H1 (cell line): ENCODE measurements at regions not wholly inside any gene's neighbourhood (a gene's known extent, or its start where the extent isn't known, plus 50 kb on each side); places are given as distances from the start of the nearest gene placed in this dataset.

ENCODE experiments used
- CTCF ChIA-PET: fragments of 300-600 bp; sonication (Branson Sonifier 250); formaldehyde crosslinking; loops from one replicate; lab custom pipeline; 2021; ENCODE audit not compliant: partially characterized antibody; lab: Charles Lee
- POLR2A ChIA-PET: fragments of 300-600 bp; sonication (Branson Sonifier 250); formaldehyde crosslinking; loops from one replicate; lab custom pipeline; 2021; ENCODE audit warnings: inconsistent platforms; ENCODE audit not compliant: partially characterized antibody; lab: Charles Lee
- DNase-seq, 2 experiments: peaks; one replicate each; pipeline versions ENCODE4 v3.0.0 to v3.0.0-alpha.2; 2010 to 2022; ENCODE audit warnings: low spot score in 2 of 2, low read depth in 1 of 2, mixed read lengths in 1 of 2
- FAIRE-seq: peaks from 2 replicates; lab custom pipeline; 2011; peaks lifted over from hg19 to GRCh38; lab: Jason Lieb, UNC
- H2AFZ ChIP-seq: 2 replicates; pipeline ENCODE4 v1.8.1; 2012; ENCODE audit warnings: low read length, inconsistent platforms
- H2AK5ac ChIP-seq: 2 replicates; pipeline ENCODE4 v1.6.1; 2013; ENCODE audit warnings: low read depth, low read length
- H2BK120ac ChIP-seq: replicated peaks from 2 replicates; pipeline ENCODE3; 2013; ENCODE audit warnings: low read depth, low read length, inconsistent platforms
- H2BK12ac ChIP-seq: 2 replicates; pipeline ENCODE4 v1.6.1; 2013; ENCODE audit warnings: low read depth, low read length
- H2BK15ac ChIP-seq: 2 replicates; pipeline ENCODE4 v1.6.1; 2013; ENCODE audit warnings: low read length
- H2BK20ac ChIP-seq: 2 replicates; pipeline ENCODE4 v1.6.1; 2013; ENCODE audit warnings: low read length
- H2BK5ac ChIP-seq: 2 replicates; pipeline ENCODE4 v1.6.1; 2013; ENCODE audit warnings: low read depth, low read length
- H3K14ac ChIP-seq: 2 replicates; pipeline ENCODE4 v1.6.1; 2013; ENCODE audit warnings: inconsistent platforms; ENCODE audit not compliant: insufficient read length
- H3K18ac ChIP-seq: 2 replicates; pipeline ENCODE4 v1.6.1; 2013; ENCODE audit warnings: low read length; ENCODE audit errors: extremely low read depth
- H3K23ac ChIP-seq: 2 replicates; pipeline ENCODE4 v1.6.1; 2013; ENCODE audit warnings: inconsistent platforms; ENCODE audit not compliant: insufficient read length
- H3K23me2 ChIP-seq: 2 replicates; pipeline ENCODE4 v1.6.1; 2013; ENCODE audit warnings: low read depth, low read length
- H3K27ac ChIP-seq: 2 replicates; pipeline ENCODE4 v1.6.1; 2011; ENCODE audit warnings: low read depth, low read length, inconsistent platforms
- H3K27me3 ChIP-seq, 4 experiments: replicated peaks in 1 of 4; 1 replicate in 1 of 4; 2 replicates in 3 of 4; pipeline versions ENCODE4 v1.6.1 to v1.8.1; 2011 to 2013; ENCODE audit warnings: low read length in 3 of 4, mild to moderate bottlenecking in 3 of 4, inconsistent platforms in 2 of 4, mixed read lengths in 2 of 4, moderate library complexity in 1 of 4; ENCODE audit not compliant: control insufficient read depth in 3 of 4, insufficient read depth in 3 of 4; ENCODE audit errors: extremely low read depth in 1 of 4
- H3K36me3 ChIP-seq, 4 experiments: 2 replicates each; pipeline versions ENCODE4 v1.6.1 to v1.8.1; 2011 to 2013; ENCODE audit warnings: mild to moderate bottlenecking in 4 of 4, low read length in 3 of 4, moderate library complexity in 2 of 4, control low read depth in 1 of 4, inconsistent platforms in 1 of 4; ENCODE audit not compliant: insufficient read depth in 4 of 4, control insufficient read depth in 2 of 4
- H3K4ac ChIP-seq: replicated peaks from 2 replicates; pipeline ENCODE3; 2013; ENCODE audit warnings: low read length, low read depth, mixed read lengths, inconsistent platforms; ENCODE audit not compliant: insufficient read length
- H3K4me1 ChIP-seq, 4 experiments: replicated peaks in 1 of 4; 1 replicate in 1 of 4; 2 replicates in 3 of 4; pipeline versions ENCODE4 v1.6.1 to v1.8.1; 2011 to 2013; ENCODE audit warnings: low read length in 3 of 4, inconsistent platforms in 2 of 4, mixed read lengths in 1 of 4; ENCODE audit not compliant: insufficient read depth in 4 of 4, control insufficient read depth in 3 of 4
- H3K4me2 ChIP-seq, 2 experiments: 2 replicates each; pipeline versions ENCODE4 v1.6.1 to v1.8.1; 2011 to 2013; ENCODE audit warnings: low read depth in 2 of 2, low read length in 2 of 2, control low read depth in 1 of 2, inconsistent platforms in 1 of 2, mild to moderate bottlenecking in 1 of 2; ENCODE audit not compliant: insufficient read depth in 1 of 2
- H3K4me3 ChIP-seq, 4 experiments: fragments of 200-600, 300-600 bp in 1 of 4; sonication (generic), shearing (Covaris generic), sonication (Bioruptor Twin) in 1 of 4; 2 replicates each; pipeline versions ENCODE4 v1.5.1 to v1.8.1; 2011 to 2016; ENCODE audit warnings: low read length in 4 of 4, low read depth in 3 of 4, control low read depth in 2 of 4, inconsistent platforms in 2 of 4, mild to moderate bottlenecking in 2 of 4, mixed read lengths in 1 of 4, moderate library complexity in 1 of 4; ENCODE audit not compliant: insufficient read depth in 2 of 4; ENCODE audit errors: extremely low read depth in 1 of 4
- H3K56ac ChIP-seq: replicated peaks from 2 replicates; pipeline ENCODE3; 2013; ENCODE audit warnings: low read depth, mild to moderate bottlenecking, mixed read lengths, low read length, inconsistent platforms; ENCODE audit not compliant: insufficient read length
- H3K79me1 ChIP-seq: 2 replicates; pipeline ENCODE4 v1.6.1; 2013; ENCODE audit warnings: low read depth, low read length, control low read depth
- H3K79me2 ChIP-seq, 2 experiments: 2 replicates each; pipeline versions ENCODE4 v1.6.1 to v1.8.1; 2012 to 2013; ENCODE audit warnings: low read length in 2 of 2, mild to moderate bottlenecking in 2 of 2, inconsistent platforms in 1 of 2; ENCODE audit not compliant: insufficient read depth in 2 of 2, control insufficient read depth in 1 of 2
- H3K9ac ChIP-seq, 4 experiments: replicated peaks in 1 of 4; 1 replicate in 1 of 4; 2 replicates in 3 of 4; pipeline versions ENCODE4 v1.6.1 to v1.8.1; 2011 to 2013; ENCODE audit warnings: low read depth in 3 of 4, low read length in 3 of 4, control low read depth in 2 of 4, mild to moderate bottlenecking in 2 of 4, moderate library complexity in 2 of 4, inconsistent platforms in 1 of 4; ENCODE audit errors: extremely low read depth in 1 of 4
- H3K9me3 ChIP-seq, 2 experiments: 2 replicates each; pipeline versions ENCODE4 v1.6.1 to v1.8.1; 2012 to 2013; ENCODE audit warnings: mild to moderate bottlenecking in 2 of 2, moderate library complexity in 2 of 2, control low read depth in 1 of 2, inconsistent platforms in 1 of 2, low read depth in 1 of 2, low read length in 1 of 2, mixed read lengths in 1 of 2; ENCODE audit not compliant: insufficient read depth in 2 of 2
- H4K20me1 ChIP-seq, 2 experiments: replicated peaks in 1 of 2; 2 replicates each; pipeline versions ENCODE3 to v1.8.1; 2011 to 2013; ENCODE audit warnings: inconsistent platforms in 2 of 2, low read length in 2 of 2, mild to moderate bottlenecking in 1 of 2; ENCODE audit not compliant: insufficient read depth in 2 of 2, control insufficient read depth in 1 of 2
- H4K5ac ChIP-seq: 2 replicates; pipeline ENCODE4 v1.6.1; 2013; ENCODE audit warnings: low read length, low read depth, mixed read lengths, inconsistent platforms; ENCODE audit not compliant: insufficient read length
- H4K8ac ChIP-seq: 2 replicates; pipeline ENCODE4 v1.8.0; 2013; ENCODE audit warnings: mild to moderate bottlenecking, moderate library complexity, low read length, inconsistent platforms; ENCODE audit not compliant: insufficient read depth; ENCODE audit errors: extremely low read depth
- H4K91ac ChIP-seq: replicated peaks from 2 replicates; pipeline ENCODE3; 2013; ENCODE audit warnings: low read length, mixed read lengths, inconsistent platforms; ENCODE audit not compliant: insufficient read length
- BACH1 ChIP-seq: IDR thresholded peaks from 2 replicates; pipeline ENCODE4 v1.6.1; 2012; ENCODE audit warnings: low read length, improper control_type of control experiment
- BCL11A ChIP-seq, 2 experiments: IDR thresholded peaks; one replicate each; pipeline ENCODE4 v1.6.1; 2011; ENCODE audit warnings: low read depth in 2 of 2, low read length in 2 of 2, mild to moderate bottlenecking in 2 of 2
- CBX5 ChIP-seq: fragments of 300-800, 300-1000 bp; sonication (generic); IDR thresholded peaks from 2 replicates; pipeline ENCODE4 v1.7.1; 2016; ENCODE audit warnings: antibody characterized with exemption, low read length, low read depth
- CHD1 ChIP-seq: IDR thresholded peaks from 2 replicates; pipeline ENCODE4 v1.6.1; 2012; ENCODE audit warnings: low read depth, low read length, improper control_type of control experiment
- EZH2 ChIP-seq: fragments of 200-600 bp; sonication (generic); IDR thresholded peaks from 2 replicates; pipeline ENCODE4 v1.7.1; 2012; ENCODE audit warnings: low read depth, mild to moderate bottlenecking, moderate library complexity, low read length, inconsistent platforms; ENCODE audit not compliant: severe bottlenecking
- FOSL1 ChIP-seq: IDR thresholded peaks from 2 replicates; pipeline ENCODE4 v1.6.1; 2011; ENCODE audit warnings: mild to moderate bottlenecking, low read depth, low read length, moderate library complexity; ENCODE audit not compliant: insufficient read depth
- HDAC6 ChIP-seq: IDR thresholded peaks from one replicate; pipeline ENCODE4 v1.7.1; 2012; ENCODE audit warnings: low read depth, mild to moderate bottlenecking, inconsistent platforms, low read length, moderate library complexity
- KDM5A ChIP-seq: fragments of 200-600 bp; IDR thresholded peaks from 2 replicates; pipeline ENCODE4 v1.7.1; 2012; ENCODE audit warnings: mild to moderate bottlenecking, low read length, inconsistent platforms, mixed read lengths
- SP1 ChIP-seq: IDR thresholded peaks from 2 replicates; pipeline ENCODE4 v1.6.1; 2011; ENCODE audit warnings: low read depth, low read length
- SP2 ChIP-seq: IDR thresholded peaks from 2 replicates; pipeline ENCODE4 v1.6.1; 2012; ENCODE audit warnings: mild to moderate bottlenecking, low read length, inconsistent platforms
- SP4 ChIP-seq: IDR thresholded peaks from 2 replicates; pipeline ENCODE4 v1.6.1; 2012; ENCODE audit warnings: low read length, inconsistent platforms
- SRF ChIP-seq: IDR thresholded peaks from 2 replicates; pipeline ENCODE4 v1.6.1; 2011; ENCODE audit warnings: mild to moderate bottlenecking, low read depth, low read length, moderate library complexity
- WGBS, 2 experiments: shearing (Covaris generic) in 1 of 2; methylation state at CpG; one replicate each; pipeline versions ENCODE4 v1.1.6 to v1.1.7; 2013 to 2015; ENCODE audit warnings: low lambda C conversion rate in 2 of 2, mixed read lengths in 2 of 2, inconsistent platforms in 1 of 2, low coverage in 1 of 2, missing lambda C conversion rate in 1 of 2; ENCODE audit not compliant: insufficient replicate concordance in 2 of 2, insufficient coverage in 1 of 2, insufficient read length in 1 of 2; ENCODE audit errors: extremely low coverage in 1 of 2, missing lambda C conversion rate in 1 of 2; 5-methylcytosine and 5-hydroxymethylcytosine counted together

GRCh38 chr12:74981541-74981940 is 228.1 kb downstream of the KCNC2 start:
- no peak overlapping the region for H2BK5ac ChIP-seq
- no peak overlapping the region for H3K4me2 ChIP-seq
- no peaks in the 10 kb centered on the region for H4K20me1 ChIP-seq
- no peak overlapping the region for H3K56ac ChIP-seq
- no peaks in the 10 kb centered on the region for H3K79me1 ChIP-seq
- H2BK15ac ChIP-seq = no peak overlapping the region
- H3K27me3 ChIP-seq = no peaks in the 10 kb centered on the region
- POLR2A ChIA-PET = interaction anchor here (0.6 kb wide), 1 partner anchor 112 kb away, joined by 3 read pairs; no protein-coding TSS in a partner anchor
- no peak overlapping the region for H4K91ac ChIP-seq
- H2AFZ ChIP-seq = no peak overlapping the region
- H3K23ac ChIP-seq = no peak overlapping the region
- no peak overlapping the region for H3K4me3 ChIP-seq
- TF ChIP-seq SP4 (no peak), EZH2 (no peak), FOSL1 (no peak), HDAC6 (no peak), CHD1 (no peak), BACH1 (no peak), SP1 (no peak), KDM5A (no peak), BCL11A (IDR thresholded peaks at IDR 0.05; ENCODE audit: low read depth in 2 of 2, low read length in 2 of 2) (no peak), CBX5 (no peak), SRF (no peak), SP2 (no peak)
- H3K18ac ChIP-seq = no peak overlapping the region
- H3K36me3 ChIP-seq = no peaks in the 10 kb centered on the region
- H2AK5ac ChIP-seq = no peak overlapping the region
- no peak overlapping the region for H2BK20ac ChIP-seq
- CTCF ChIA-PET = interaction anchor here (2.0 kb wide), 1 partner anchor 9 kb away, joined by 4 read pairs; no protein-coding TSS in a partner anchor
- no peaks in the 10 kb centered on the region for H3K79me2 ChIP-seq
- H4K8ac ChIP-seq = no peak overlapping the region
- no peak overlapping the region for H3K4ac ChIP-seq
- H3K9ac ChIP-seq = no peak overlapping the region
- FAIRE-seq (no peak), DNase-seq (no peak)
- H2BK120ac ChIP-seq = no peak overlapping the region
- H3K9me3 ChIP-seq = no peaks in the 10 kb centered on the region
- no peak overlapping the region for H3K27ac ChIP-seq
- peaks cover 2% of the 10 kb centered on the region; the same call in 1 of the 2 replicates for H3K23me2 ChIP-seq
- WGBS, 2 experiments = 64% methylated on average over 1 of the region's 1 CpG; no CpG with 5 or more reads in 1 of the 2 experiments
- no peak overlapping the region for H2BK12ac ChIP-seq
- no peaks in the 10 kb centered on the region for H3K4me1 ChIP-seq
- H3K14ac ChIP-seq = no peak overlapping the region
- H4K5ac ChIP-seq = no peak overlapping the region
